Prostate gland (tissue), 2 donors: ENCODE measurements at regions not wholly inside any gene's neighbourhood (a gene's known extent, or its start where the extent isn't known, plus 50 kb on each side); places are given as distances from the start of the nearest gene placed in this dataset.

Experiments
- DNase-seq: peaks from one replicate; pipeline ENCODE4 v3.0.0-alpha.2; 2019; ENCODE audit warnings: low spot score
- H3K27ac ChIP-seq, 2 donors: fragments of 200-600 bp; sonication (generic); 2 replicates each; pipeline ENCODE4 v1.5.1; 2017 to 2019
- H3K27me3 ChIP-seq: fragments of 200-600 bp; sonication (generic); replicated peaks from 2 replicates; pipeline ENCODE4 v1.5.1; 2019; ENCODE audit not compliant: insufficient read depth
- H3K36me3 ChIP-seq, 2 donors: fragments of 200-600 bp; sonication (generic); 1 replicate in 1 of 2; 2 replicates in 1 of 2; pipeline versions ENCODE4 v1.5.1 to v1.8.1; 2017 to 2019
- H3K4me1 ChIP-seq: fragments of 200-600 bp; sonication (generic); replicated peaks from 2 replicates; pipeline ENCODE4 v1.5.1; 2019
- H3K4me3 ChIP-seq, 2 donors: fragments of 200-600 bp; sonication (generic); 2 replicates each; pipeline ENCODE4 v1.5.1; 2017 to 2019
- H3K9me3 ChIP-seq: fragments of 200-600 bp; sonication (generic); 2 replicates; pipeline ENCODE4 v1.5.1; 2017
- POLR2A ChIP-seq: fragments of 450-650 bp; IDR thresholded peaks from one replicate; pipeline ENCODE4 v1.6.1; 2016; ENCODE audit warnings: antibody characterized with exemption, mild to moderate bottlenecking
- POLR2AphosphoS5 ChIP-seq: sonication (generic); formaldehyde crosslinking; IDR thresholded peaks from one replicate; pipeline ENCODE4 v1.6.1; 2017; ENCODE audit warnings: antibody characterized with exemption
- WGBS: methylation state at CpG from one replicate; pipeline ENCODE4 v1.1.5; 2018; 5-methylcytosine and 5-hydroxymethylcytosine counted together
- intact Hi-C: fragments of 100-400 bp; cut with DNase I; formaldehyde crosslinking; loops from one replicate; pipeline ENCODE4 v1.14.2; 2022
- TF ChIP-seq, protein P1 (sequence below), 4 experiments: fragments of 200-600 bp in 2 of 4; fragments of 450-650 bp in 2 of 4; sonication (generic) in 2 of 4; IDR thresholded peaks; 1 replicate in 3 of 4; 2 replicates in 1 of 4; pipeline ENCODE4 v1.5.1; 2016 to 2019; ENCODE audit warnings: antibody characterized with exemption in 4 of 4, mild to moderate bottlenecking in 2 of 4, moderate library complexity in 2 of 4

DNA sequence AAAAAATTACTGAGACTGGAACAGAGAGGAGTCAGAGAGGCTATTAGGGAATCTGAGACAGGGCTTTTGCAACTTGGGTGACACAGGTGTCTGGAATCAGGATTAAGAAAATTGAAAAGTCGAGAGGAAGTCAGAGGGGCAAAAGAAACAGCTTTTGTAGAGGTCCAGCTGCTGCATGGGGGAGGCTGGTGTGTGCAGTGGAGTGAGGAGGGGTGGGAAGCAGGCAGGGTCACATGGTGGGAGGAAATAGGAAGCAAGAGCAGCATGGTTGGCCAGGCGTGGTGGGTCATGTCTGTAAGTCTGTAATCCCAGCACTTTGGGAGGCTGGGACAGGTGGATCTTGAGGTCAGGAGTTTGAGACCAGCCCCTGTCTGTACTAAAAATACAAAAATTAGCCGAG is 69.7 kb upstream of the VRK1 start:
- TF ChIP-seq, protein P1, sequence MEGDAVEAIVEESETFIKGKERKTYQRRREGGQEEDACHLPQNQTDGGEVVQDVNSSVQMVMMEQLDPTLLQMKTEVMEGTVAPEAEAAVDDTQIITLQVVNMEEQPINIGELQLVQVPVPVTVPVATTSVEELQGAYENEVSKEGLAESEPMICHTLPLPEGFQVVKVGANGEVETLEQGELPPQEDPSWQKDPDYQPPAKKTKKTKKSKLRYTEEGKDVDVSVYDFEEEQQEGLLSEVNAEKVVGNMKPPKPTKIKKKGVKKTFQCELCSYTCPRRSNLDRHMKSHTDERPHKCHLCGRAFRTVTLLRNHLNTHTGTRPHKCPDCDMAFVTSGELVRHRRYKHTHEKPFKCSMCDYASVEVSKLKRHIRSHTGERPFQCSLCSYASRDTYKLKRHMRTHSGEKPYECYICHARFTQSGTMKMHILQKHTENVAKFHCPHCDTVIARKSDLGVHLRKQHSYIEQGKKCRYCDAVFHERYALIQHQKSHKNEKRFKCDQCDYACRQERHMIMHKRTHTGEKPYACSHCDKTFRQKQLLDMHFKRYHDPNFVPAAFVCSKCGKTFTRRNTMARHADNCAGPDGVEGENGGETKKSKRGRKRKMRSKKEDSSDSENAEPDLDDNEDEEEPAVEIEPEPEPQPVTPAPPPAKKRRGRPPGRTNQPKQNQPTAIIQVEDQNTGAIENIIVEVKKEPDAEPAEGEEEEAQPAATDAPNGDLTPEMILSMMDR (IDR thresholded peaks at IDR 0.05): no peak
- TF ChIP-seq POLR2A (no peak), POLR2AphosphoS5 (no peak)
- no peaks in the 10 kb centered on the region for H3K4me1 ChIP-seq
- no peaks in the 10 kb centered on the region for H3K27me3 ChIP-seq
- 68% methylated on average over 3 of the region's 3 CpGs for WGBS
- no peaks in the 10 kb centered on the region for H3K36me3 ChIP-seq
- H3K27ac ChIP-seq: no peak overlapping the region
- DNase-seq: no peak
- no peaks in the 10 kb centered on the region for H3K9me3 ChIP-seq
- intact Hi-C loops: no loop called here
- no peak overlapping the region for H3K4me3 ChIP-seq

DNA sequence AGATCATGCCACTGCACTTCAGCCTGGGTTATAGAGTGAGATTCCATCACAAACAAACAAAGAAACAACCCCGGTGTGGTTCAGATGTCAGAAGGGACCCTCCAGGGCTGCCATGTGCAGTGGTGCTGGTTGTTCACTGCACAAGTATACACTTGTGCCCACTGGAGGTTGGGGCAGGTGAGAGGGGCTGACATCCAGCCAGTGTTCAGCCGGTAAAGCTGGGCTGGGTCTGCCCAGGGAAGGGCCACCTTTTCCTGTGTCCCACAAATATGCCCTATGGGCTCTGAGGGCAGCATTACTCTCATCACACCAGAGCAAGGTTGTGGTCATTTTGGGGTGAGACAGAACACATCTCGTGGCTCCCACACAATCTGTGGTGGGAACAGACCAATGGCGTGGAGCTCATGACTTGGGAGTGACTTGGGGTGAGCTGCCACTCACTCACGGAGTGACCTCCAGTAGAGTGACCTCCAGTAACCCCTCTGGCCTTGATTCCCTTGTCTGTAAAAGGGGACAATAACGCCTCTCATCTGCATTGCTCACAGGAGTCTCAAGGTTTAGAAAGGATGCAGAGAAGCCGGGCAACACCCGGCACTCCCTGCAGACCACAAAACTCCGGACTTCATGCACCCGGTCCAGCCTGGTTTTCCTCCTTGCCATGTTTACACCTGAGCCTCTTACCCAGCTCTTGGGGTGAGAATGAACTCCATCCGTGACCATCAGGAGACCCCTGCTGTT is 69.0 kb upstream of the VRK1 start:
- TF ChIP-seq POLR2A: no peak
- TF ChIP-seq, protein P1 (IDR thresholded peaks at IDR 0.05): no peak
- TF ChIP-seq POLR2AphosphoS5: no peak
- H3K27ac ChIP-seq: no peak overlapping the region
- no peaks in the 10 kb centered on the region for H3K27me3 ChIP-seq
- no peak for DNase-seq
- no peaks in the 10 kb centered on the region for H3K36me3 ChIP-seq
- no peak overlapping the region for H3K4me3 ChIP-seq
- 76% methylated on average over 11 of the region's 11 CpGs for WGBS
- H3K9me3 ChIP-seq: no peaks in the 10 kb centered on the region
- no peaks in the 10 kb centered on the region for H3K4me1 ChIP-seq
- intact Hi-C loops: no loop called here

DNA sequence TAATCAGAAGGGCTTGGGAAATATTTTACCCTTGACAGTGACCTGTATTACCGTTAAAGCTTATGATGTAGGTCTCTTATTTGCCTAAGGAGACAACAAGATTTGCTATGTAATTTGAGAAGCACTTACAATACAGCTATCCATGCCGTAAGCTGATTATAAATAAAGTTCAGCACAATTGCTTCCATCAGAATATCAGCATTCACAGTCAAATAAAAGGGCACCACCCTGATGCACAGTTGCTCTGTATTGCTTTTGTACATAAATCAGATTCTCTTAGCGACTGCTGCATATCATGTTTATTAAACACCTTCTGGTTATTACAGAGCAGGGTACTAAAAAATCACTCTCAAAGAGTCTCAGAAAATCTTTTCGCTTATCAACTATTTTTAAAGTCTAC is 67.3 kb upstream of the VRK1 start:
- TF ChIP-seq, protein P1 (IDR thresholded peaks at IDR 0.05): no peak
- TF ChIP-seq POLR2AphosphoS5 (no peak), POLR2A (no peak)
- WGBS: 43% methylated on average over 4 of the region's 4 CpGs
- Histone ChIP-seq H3K27me3 (no peaks in the 10 kb centered on the region), H3K9me3 (no peaks in the 10 kb centered on the region), H3K27ac (no peak overlapping the region), H3K36me3 (no peaks in the 10 kb centered on the region), H3K4me3 (no peak overlapping the region), H3K4me1 (no peaks in the 10 kb centered on the region)
- DNase-seq: no peak
- intact Hi-C loops: no loop called here

DNA sequence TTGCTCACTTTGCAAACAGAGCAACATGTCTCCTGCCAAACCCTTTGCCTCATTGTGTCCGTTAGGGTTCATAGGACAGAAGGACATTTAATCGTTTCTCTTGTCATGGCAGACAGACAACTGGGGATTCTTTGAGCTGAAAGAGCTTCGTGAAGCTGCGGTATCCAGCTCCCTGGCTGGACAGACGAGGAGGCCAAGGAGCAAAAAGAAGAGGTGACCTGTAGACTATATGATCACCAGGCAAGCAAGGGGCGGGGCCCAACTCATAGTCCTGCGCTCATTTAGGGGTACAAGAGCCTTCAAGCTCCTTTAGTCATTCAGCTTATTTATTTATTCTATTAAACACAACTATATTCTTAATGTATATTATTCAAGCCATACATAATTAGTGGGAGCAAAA is 66.8 kb upstream of the VRK1 start:
- TF ChIP-seq POLR2A (no peak), POLR2AphosphoS5 (no peak)
- TF ChIP-seq, protein P1 (IDR thresholded peaks at IDR 0.05): no peak
- Histone ChIP-seq H3K27ac (no peak overlapping the region), H3K9me3 (no peaks in the 10 kb centered on the region), H3K27me3 (no peaks in the 10 kb centered on the region), H3K36me3 (no peaks in the 10 kb centered on the region), H3K4me1 (no peaks in the 10 kb centered on the region), H3K4me3 (no peak overlapping the region)
- no peak for DNase-seq
- WGBS: 82% methylated on average over 7 of the region's 7 CpGs
- intact Hi-C loops: no loop called here

DNA sequence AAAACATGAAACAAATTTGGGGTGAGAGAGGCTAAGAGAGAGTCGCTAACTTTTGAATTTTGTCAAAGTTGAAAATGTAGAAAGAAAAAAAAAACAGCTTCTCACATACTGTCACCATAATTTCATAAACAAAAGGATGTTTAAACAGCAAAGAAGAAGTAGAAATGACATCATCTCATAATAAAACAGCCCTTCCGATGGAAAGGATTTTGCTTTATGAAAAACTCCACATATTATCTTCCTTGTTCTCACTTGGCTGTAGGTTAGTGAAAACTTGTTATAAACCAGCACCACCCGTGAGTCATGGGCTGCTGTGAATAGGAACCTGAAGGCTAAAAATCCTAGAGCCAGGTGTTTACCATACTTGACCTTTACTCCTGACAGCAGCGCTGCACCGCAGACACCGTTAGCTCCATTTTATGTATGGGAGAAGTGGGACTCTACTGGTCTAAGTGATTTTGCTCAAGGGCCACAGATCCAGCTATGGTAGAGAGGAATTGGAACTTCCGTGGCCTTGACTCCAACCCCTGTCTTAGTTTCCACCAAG is 63.0 kb upstream of the VRK1 start:
- Histone ChIP-seq H3K36me3 (no peaks in the 10 kb centered on the region), H3K4me1 (no peaks in the 10 kb centered on the region), H3K4me3 (no peak overlapping the region), H3K9me3 (no peaks in the 10 kb centered on the region), H3K27me3 (no peaks in the 10 kb centered on the region), H3K27ac (no peak overlapping the region)
- no peak for DNase-seq
- 63% methylated on average over 7 of the region's 7 CpGs for WGBS
- TF ChIP-seq, protein P1 (IDR thresholded peaks at IDR 0.05): no peak
- TF ChIP-seq POLR2A (no peak), POLR2AphosphoS5 (no peak)
- intact Hi-C loops: no loop called here
